ENCODE measurements at regions not wholly inside any gene's neighbourhood (a gene's known extent, or its start where the extent isn't known, plus 50 kb on each side); places are given as distances from the start of the nearest gene placed in this dataset.
"Not testable (repeated sequence)": the region's sequence is repeated elsewhere in the genome, so short reads cannot be mapped to it uniquely, and the experiment has no call there.

DNA sequence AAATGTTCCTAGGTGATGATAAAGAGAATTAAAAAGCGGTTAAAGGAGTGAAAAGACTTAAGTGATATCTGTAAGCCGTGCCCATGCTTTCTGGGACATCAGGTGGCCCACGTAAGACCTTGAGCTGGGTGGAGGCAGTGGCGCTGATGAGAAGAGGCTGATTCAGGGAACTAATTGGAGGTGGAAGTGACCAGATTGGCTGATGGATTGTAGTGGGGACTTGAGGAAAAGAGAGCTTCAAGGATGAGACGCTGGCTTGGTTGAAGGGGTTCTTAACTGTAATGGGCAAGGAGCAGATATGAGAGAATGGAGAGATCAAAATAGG lies 69.1 kb upstream of the EP300 start:
- no peak for DNase-seq (ENCODE audit: low read depth)

DNA sequence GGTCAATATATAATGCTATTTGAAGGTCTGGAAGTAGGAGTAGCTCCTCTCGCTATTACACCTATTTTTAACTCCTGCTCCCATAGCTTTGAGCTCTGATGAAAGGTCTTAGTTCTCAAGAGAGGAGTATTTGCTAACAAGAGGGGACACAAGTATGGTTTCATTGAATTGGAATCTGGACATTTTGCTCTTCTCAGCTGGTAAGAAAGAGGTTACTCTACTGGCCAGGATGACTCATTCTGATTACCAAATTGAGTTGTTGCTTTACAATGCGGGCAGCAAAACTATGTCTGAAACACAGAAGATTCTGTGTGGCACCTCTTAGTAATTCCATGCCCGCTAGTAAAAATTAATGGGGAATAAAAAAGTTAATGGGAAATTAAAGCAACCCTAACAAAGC lies 63.6 kb upstream of the EP300 start:
- DNase-seq (ENCODE audit: low read depth), result peak; percentile 93

DNA sequence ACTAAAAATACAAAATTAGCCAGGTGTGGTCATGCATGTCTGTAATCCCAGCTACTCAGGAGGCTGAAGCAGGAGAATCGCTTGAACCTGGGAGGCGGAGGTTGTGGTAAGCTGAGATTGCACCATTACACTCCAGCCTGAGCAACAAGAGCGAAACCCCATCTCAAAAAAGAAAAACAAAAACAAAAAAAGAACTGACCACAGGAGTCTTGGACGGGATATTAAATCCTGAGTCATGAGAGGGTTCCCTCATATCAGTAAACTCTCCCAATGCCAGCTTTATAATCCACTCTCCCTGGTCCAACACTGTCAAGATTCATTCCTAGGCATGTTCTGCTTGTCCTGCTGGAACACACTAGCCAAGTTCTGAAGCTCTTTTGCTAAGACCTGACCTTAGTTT lies 61.5 kb upstream of the EP300 start:
- no peak for DNase-seq (ENCODE audit: low read depth)

DNA sequence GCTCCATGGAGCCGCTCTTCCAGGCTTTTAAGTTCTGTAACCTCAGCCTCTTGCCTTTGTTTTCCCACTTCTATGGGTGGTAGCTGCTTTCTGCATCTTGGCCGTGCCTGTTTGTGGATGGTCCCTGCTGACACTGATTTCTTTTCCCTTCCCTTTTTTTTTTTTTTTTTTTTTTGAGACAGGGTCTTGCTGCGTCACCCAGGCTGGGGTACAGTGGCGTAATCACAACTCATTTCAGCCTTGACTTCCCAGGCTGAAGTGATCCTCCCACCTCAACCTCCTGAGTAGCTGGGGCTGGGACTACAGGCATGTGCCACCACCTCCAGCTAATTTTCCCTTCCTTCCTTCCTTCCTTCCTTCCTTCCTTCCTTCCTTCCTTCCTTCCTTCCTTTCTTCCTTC lies 57.7 kb upstream of the EP300 start:
- DNase-seq (ENCODE audit: low read depth), result no peak

DNA sequence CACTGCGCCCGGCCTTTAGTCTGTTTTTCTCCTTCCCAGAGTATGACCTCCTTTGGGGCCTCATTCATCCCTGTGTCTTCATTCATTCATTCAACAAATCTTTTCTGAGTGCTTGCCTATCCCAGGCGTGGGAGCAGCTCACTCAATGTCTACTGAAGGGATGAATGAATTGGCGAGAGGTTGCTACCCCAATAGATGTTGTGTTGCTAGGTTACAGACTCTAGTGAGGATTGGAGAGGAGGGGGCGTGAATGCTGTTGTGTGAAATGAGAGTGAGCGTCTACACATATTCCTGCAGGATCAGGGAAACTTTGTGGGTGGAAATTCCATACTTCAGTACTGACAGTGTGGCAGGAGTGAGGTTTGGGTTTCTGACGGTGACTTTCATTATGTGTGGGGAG lies 55.5 kb upstream of the EP300 start:
- DNase-seq (ENCODE audit: low read depth), result no peak

DNA sequence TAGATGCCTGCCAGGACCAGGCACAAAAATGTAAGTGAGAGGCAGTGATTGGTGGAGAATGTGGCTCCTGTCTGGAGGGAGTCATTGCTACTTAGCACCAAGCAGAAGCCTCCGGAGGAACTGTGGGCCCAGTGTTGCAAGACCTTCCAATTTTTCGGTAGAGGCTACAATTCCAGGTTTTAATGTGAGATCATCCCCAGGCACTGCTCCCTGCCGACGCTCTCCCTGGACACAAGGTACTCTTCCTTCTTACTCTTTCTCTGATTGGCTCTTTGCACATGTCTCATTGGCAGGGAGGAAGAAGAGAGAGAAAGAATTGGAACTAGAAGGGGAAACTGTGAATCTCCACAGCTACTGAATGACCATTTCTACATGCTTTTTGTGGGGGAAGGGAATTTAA lies 53.7 kb upstream of the EP300 start:
- no peak for DNase-seq (ENCODE audit: low read depth)

DNA sequence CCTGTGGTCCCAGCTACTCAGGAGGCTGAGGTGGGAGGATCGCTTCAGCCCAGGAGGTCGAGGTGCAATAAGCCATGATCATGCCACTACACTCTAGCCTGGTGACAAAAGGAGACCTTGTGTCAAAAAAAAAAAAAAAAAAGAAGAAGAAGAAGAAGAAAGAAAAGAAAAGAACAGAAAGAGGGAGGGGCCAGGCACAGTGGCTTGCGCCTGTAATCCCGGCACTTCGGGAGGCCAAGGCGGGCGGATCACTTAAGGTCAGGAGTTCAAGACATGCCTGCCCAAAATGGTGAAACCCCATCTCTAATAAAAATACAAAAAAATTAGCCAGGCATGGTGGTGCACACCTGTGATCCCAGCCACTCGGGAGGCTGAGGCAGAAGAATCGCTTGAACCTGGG lies 52.8 kb upstream of the EP300 start:
- DNase-seq (ENCODE audit: low read depth), result not testable (repeated sequence)

DNA sequence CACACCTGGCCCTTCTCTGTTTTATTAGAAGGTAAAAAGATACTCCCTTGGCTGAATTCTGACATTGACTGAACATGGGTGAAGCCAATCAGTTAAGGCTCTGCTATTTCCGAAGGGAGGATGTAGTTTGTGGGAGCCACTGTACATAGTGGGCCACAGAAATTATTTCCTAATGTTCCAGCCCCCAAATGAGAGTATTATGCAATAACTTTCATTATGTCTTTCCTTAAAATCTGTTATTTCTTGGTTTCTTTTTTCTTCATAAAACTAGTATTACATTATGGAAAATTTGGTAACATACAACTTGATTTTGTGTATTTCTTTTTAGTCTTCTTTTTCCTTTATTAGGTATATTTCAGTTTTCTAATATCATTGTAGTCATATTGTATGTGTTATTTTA lies 51.9 kb upstream of the EP300 start:
- DNase-seq (ENCODE audit: low read depth), result no peak

DNA sequence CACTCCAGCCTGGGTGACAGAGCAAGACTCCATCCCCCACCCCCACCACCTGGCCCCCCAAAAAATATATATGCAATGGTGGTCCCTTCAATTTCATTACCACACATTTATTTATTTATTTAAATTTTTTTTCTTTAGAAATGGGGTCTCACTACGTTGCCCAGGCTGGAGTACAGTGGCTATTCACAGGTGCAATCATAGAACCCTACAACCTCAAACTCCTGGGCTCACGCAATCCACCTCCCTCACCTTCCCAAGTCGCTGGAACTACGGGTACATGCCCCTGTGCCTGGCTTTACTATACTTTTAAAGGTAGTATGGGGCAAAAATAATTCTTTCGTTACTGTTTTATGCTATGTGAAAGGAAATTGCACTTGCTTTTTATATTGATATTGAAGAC lies 50.9 kb upstream of the EP300 start:
- no peak for DNase-seq (ENCODE audit: low read depth)
